RWPE2 (cell line): ENCODE measurements at regions not wholly inside any gene's neighbourhood (a gene's known extent, or its start where the extent isn't known, plus 50 kb on each side); places are given as distances from the start of the nearest gene placed in this dataset.

Experiments used
- ATAC-seq: fragments of 200-7000 bp; cut with Tn5 transposase; 3 replicates; pipeline ENCODE4 v1.9.1; 2021; ENCODE audit warnings: low read depth
- DNase-seq: peaks from one replicate; pipeline ENCODE4 v3.0.0-alpha.2; 2020; ENCODE audit warnings: low spot score
- H3K27ac ChIP-seq: fragments of 450-650 bp; 2 replicates; pipeline ENCODE4 v1.5.1; 2017; ENCODE audit warnings: mild to moderate bottlenecking; ENCODE audit not compliant: poor library complexity, severe bottlenecking
- H3K27me3 ChIP-seq: fragments of 250-450 bp; sonication (Bioruptor Pico); 2 replicates; pipeline ENCODE4 v1.5.1; 2021; ENCODE audit warnings: mild to moderate bottlenecking, moderate library complexity; ENCODE audit not compliant: insufficient read depth, poor library complexity, severe bottlenecking
- H3K36me3 ChIP-seq: fragments of 250-450 bp; sonication (Bioruptor Pico); 2 replicates; pipeline ENCODE4 v1.5.1; 2020; ENCODE audit warnings: low read depth, mild to moderate bottlenecking, moderate library complexity
- H3K4me1 ChIP-seq: fragments of 250-450 bp; sonication (Bioruptor Pico); 2 replicates; pipeline ENCODE4 v1.5.1; 2021; ENCODE audit warnings: mild to moderate bottlenecking, moderate library complexity; ENCODE audit not compliant: insufficient read depth, poor library complexity, severe bottlenecking
- H3K4me3 ChIP-seq: fragments of 250-450 bp; sonication (Bioruptor Pico); 2 replicates; pipeline ENCODE4 v1.5.1; 2021; ENCODE audit warnings: mild to moderate bottlenecking, moderate library complexity; ENCODE audit not compliant: severe bottlenecking
- H3K9me3 ChIP-seq: fragments of 250-450 bp; sonication (Bioruptor Pico); 2 replicates; pipeline ENCODE4 v1.5.1; 2021; ENCODE audit warnings: mild to moderate bottlenecking, moderate library complexity; ENCODE audit not compliant: severe bottlenecking
- CTCF ChIP-seq: fragments of 450-650 bp; IDR thresholded peaks from one replicate; pipeline ENCODE4 v1.5.1; 2017; ENCODE audit warnings: mild to moderate bottlenecking, moderate library complexity; ENCODE audit not compliant: poor library complexity, severe bottlenecking

GRCh38 chr13:80149736-80150135 lies 191.2 kb downstream of the SPRY2 start:
- ATAC-seq (no peak), DNase-seq (no peak)
- Histone ChIP-seq H3K27me3 (no peaks in the 10 kb centered on the region), H3K27ac (no peak overlapping the region), H3K4me3 (no peak overlapping the region), H3K36me3 (no peaks in the 10 kb centered on the region), H3K4me1 (peaks cover 13% of the 10 kb centered on the region), H3K9me3 (no peaks in the 10 kb centered on the region)
- TF ChIP-seq CTCF: no peak

GRCh38 chr13:80145171-80145690 lies 195.7 kb downstream of the SPRY2 start:
- no peak overlapping the region for H3K4me3 ChIP-seq
- no peaks in the 10 kb centered on the region for H3K36me3 ChIP-seq
- no peak for ATAC-seq
- H3K27me3 ChIP-seq: no peaks in the 10 kb centered on the region
- TF ChIP-seq CTCF: no peak
- DNase-seq: no peak
- no peak overlapping the region for H3K27ac ChIP-seq
- no peaks in the 10 kb centered on the region for H3K9me3 ChIP-seq
- H3K4me1 ChIP-seq: no peaks in the 10 kb centered on the region

- no peaks in the 10 kb centered on the region for H3K27me3 ChIP-seq
- no peaks in the 10 kb centered on the region for H3K36me3 ChIP-seq
- no peak for ATAC-seq
- no peak overlapping the region for H3K4me3 ChIP-seq
- H3K4me1 ChIP-seq: no peaks in the 10 kb centered on the region
- no peak for DNase-seq
- no peak overlapping the region for H3K27ac ChIP-seq
- no peaks in the 10 kb centered on the region for H3K9me3 ChIP-seq
- no peak for TF ChIP-seq CTCF
Observed at GRCh38 chr13:80144493-80144892, 196.4 kb downstream of the SPRY2 start.

- no peak overlapping the region for H3K4me3 ChIP-seq
- H3K9me3 ChIP-seq: no peaks in the 10 kb centered on the region
- ATAC-seq: no peak
- no peak overlapping the region for H3K27ac ChIP-seq
- H3K4me1 ChIP-seq: no peaks in the 10 kb centered on the region
- no peaks in the 10 kb centered on the region for H3K27me3 ChIP-seq
- TF ChIP-seq CTCF: no peak
- H3K36me3 ChIP-seq: no peaks in the 10 kb centered on the region
- no peak for DNase-seq
Observed at GRCh38 chr13:80141123-80141849, 199.6 kb downstream of the SPRY2 start.

DNA sequence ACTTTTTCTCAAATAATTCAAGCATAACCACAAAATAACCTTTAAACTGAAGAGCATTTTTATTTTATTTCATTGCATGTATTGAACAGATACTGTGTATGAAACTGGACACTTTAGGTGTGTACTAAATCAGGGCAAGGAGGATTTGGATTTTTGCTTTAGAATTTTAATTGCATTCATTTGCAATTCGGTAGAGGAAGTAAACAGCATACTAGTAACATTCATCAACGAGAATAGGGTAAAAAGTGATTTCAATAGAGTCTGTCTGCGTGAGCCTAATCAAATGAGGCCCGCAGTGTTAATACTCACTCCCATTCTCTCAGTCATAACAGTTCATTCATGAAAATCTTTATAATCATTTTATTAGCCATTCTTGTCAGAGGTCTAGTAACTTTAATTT lies 200.2 kb downstream of the SPRY2 start:
- Histone ChIP-seq H3K36me3 (no peaks in the 10 kb centered on the region), H3K27me3 (no peaks in the 10 kb centered on the region), H3K27ac (no peak overlapping the region), H3K4me1 (no peaks in the 10 kb centered on the region), H3K4me3 (no peak overlapping the region), H3K9me3 (no peaks in the 10 kb centered on the region)
- ATAC-seq (no peak), DNase-seq (no peak)
- TF ChIP-seq CTCF: no peak
